Right ventricle myocardium inferior (tissue), 1 donor: ENCODE measurements at regions not wholly inside any gene's neighbourhood (a gene's known extent, or its start where the extent isn't known, plus 50 kb on each side); places are given as distances from the start of the nearest gene placed in this dataset.

Source experiments
- ATAC-seq: fragments of 200-7000 bp; cut with Tn5 transposase; one replicate; pipeline ENCODE4 v1.9.1; 2020; ENCODE audit warnings: mild to moderate bottlenecking, moderate library complexity
- DNase-seq: peaks from one replicate; pipeline ENCODE4 v3.0.0; 2021; ENCODE audit errors: missing footprints
- intact Hi-C: fragments of 100-400 bp; cut with DNase I; formaldehyde crosslinking; loops from one replicate; pipeline ENCODE4 v1.11.0; 2022
- donor health status: DM: no; HTN: yes; CAD: no; lungs with severe emphysema.

DNA sequence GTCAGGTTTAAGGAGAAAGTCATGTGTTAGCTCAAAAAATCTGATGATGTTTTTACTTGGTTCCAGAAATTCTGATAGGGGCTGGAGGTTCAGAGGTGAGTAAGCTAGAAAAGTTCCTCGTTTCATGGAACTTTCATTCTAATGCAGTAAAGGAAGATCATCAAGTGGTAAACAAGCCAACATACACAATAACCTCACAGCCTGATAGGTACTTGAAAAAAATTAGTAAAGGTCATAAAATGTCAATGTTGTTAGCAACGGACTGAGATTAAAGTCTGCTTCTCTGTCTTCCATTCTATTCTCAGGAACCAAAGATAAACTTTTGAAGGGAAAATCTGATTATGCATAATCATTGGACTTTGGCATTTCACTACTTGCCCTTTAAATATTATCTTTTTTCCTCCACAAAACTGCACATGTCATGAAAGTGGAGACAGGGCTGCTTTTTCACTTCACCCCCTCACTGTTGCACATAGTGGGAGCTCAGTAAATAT, 165.4 kb upstream of the MAF start:
- intact Hi-C loops: loop anchor here (5.0 kb wide), 1 partner anchor 164 kb away; the partner anchor contains the start of gene MAF
- DNase-seq: no peak
- no peak for ATAC-seq

DNA sequence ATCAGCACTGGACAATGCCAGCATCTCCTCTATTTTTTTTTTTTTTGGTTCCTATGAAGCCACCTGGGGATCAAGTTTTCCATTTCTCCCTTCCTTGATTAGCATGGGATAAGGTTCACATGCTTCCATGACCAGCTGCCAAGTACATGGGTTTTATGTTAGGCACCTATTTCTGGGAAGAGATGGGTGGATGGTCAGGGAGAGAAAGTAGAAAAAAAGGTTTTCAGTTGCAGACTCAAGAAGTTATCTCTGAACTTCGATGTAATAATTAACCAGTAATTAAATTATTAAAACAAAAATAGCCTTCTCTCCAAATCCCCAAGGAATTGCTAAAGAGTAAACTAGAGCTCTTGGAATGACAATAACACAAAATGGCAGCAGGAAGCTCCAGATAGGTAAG, 164.9 kb upstream of the MAF start:
- ATAC-seq: no peak
- intact Hi-C loops: loop anchor here (5.0 kb wide), 1 partner anchor 163 kb away; the partner anchor contains the start of gene MAF
- DNase-seq: no peak

DNA sequence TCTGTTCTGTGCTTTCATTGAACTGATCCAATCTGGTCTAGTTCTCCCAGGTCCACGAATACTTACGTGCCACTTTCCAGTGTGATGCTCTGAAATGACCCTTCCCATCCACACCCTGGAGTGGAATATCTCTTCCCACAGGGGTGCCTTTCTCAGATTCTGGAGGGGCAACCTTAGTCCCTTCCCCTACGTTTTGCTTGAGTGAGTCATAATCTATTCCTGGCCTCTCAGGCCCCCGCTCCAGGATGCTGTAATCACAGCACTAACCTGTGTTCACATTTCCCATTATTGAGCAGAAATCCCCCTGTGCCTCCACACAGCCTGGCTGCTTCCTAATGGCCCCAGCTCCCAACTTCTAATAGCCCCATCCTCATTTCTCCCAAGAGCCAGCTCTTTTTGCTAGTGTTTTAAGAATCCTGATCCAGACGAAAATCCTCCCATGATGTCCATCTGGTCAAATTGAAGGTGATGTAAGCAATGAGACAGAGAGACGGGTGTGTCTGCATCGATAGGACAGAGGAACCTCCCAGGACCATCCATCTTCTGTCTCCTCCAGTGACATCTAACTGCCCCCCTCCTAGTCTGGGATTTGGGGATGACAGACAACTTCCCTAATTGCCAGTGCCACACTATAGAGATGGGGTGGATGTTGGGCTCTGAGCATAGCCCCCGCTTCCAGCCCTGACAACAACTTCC, 164.0 kb upstream of the MAF start:
- intact Hi-C loops: loop anchor here (5.0 kb wide), 1 partner anchor 162 kb away; the partner anchor contains the start of gene MAF
- DNase-seq (no peak), ATAC-seq (no peak)

DNA sequence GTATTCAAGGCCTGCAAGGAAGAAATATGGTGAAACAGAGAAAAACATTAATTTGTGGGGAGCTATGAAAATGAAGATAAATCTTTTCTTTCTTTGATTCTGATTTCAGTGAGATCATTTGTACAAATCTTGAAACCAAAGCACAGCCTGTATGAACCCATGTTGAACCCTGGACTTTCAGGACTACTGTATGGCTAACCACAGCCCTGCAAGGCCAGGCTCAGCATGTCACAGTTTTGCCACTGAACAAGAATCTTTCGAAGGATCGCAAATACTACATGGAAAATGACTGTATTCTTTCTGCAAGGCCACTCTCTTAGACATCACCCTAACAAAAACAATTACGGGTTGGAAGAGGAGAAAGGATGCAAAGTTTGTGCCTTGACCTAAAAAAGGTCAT, 161.7 kb upstream of the MAF start:
- no peak for ATAC-seq
- DNase-seq: no peak
- intact Hi-C loops: no loop called here

DNA sequence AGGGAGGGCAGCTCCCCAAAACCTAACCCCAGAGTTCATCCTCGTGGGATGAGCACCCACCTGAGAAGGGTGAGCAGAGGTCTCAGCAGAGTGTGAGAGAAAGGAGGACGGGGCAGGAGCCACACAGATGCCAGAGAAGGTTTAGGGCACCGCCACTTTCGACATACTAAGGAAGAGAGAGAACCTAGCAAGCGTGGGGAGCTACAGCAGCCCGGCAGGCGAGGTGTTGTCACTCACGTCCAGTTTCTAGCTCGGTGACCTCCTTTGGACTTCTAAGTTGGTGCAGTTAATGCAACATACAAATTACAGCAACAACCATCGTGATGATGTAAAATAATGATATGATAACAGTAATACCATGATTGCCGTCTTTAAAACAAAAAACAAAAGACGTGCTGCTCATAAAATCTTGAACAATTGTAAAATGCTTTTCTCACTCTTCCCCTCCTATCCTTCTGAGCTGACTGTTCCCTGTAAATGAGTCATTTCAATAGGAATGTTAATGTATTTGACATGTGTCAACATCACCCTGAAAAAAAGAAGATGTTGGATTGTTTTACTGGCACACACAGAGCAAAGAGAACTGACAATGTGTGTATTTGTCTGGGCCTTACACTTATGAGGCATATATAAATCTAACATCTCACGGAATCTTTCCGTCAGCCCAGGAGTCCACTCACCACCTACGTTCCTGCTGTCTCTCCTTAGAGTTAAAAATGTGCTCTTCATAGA, 158.2 kb upstream of the MAF start:
- ATAC-seq: no peak
- intact Hi-C loops: no loop called here
- no peak for DNase-seq

DNA sequence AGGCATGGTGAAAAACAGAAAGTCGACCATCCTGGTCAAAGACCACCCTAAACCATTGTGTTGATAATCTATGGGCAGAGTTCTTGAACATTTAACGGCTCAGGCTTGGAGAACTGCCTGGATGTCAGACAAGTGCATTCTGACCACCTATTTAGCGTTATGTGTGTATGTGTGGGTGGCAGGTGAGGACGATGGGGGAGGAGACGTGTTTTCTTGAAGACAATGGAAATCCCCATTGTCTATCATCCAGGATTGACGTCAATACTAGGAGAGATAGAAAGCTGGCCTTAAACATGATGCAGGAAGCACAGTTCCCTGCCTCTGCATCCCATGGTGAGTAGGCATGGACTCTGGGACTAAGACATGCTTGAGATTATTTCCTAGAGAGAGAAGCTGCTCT, 157.4 kb upstream of the MAF start:
- ATAC-seq (no peak), DNase-seq (no peak)
- intact Hi-C loops: no loop called here

DNA sequence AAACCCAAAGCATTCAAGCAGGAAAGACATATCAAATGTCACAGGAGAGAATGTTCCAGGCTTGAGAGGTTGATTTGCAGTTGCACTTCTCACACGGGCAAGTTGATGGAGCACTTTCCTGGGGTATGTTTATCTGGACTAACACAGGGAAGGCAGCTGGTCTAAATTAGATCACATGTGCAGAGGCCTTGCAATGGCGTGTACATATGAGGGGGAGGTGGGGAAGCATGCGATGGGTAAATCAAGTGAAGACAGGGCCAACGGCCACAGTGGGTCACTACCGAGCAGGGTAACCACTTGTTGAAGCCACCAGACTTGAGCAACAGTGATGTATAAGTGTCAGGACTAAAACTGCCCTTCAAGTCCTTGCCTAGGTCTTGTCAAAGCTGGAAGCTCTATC, 156.6 kb upstream of the MAF start:
- no peak for ATAC-seq
- DNase-seq: no peak
- intact Hi-C loops: no loop called here

DNA sequence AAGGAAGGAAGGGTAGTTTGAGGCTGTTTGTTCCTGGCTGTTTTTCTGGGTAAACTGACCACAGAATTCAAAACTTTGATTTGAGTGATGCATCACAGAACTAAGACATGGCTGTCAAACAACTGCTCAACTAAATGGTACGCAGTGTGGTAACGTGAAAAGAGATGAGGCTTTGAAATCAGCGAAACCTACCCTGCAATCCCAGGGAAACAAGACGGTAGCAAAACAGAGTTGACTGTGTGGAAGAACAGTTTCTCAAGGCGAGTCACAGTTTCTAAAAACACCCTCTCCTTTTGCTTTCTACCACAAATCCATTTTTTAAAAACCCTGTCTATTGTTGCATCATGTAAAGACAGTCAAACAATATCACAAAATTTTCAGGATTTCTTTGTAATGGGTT, 156.0 kb upstream of the MAF start:
- DNase-seq: no peak
- ATAC-seq: no peak
- intact Hi-C loops: no loop called here

DNA sequence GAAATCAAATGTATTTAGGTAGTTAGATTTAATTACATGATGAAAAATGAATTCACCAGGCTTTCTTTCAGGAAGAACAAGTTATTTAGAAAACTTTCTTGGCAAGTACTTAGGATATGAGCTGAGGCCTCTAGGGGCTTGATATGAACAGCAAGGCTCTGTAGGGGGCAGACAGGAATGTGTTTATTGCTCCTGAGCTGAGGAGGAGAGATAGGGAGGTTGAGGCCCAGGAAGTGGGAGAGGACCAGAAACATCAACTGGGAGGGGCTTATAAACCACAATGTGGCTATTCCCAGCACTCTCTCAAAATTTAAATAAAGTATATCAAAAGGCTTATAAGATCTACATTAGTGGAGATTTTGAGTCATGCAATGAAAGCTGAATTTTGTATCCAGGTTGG, 154.0 kb upstream of the MAF start:
- DNase-seq (no peak), ATAC-seq (peak; percentile 51)
- intact Hi-C loops: no loop called here

DNA sequence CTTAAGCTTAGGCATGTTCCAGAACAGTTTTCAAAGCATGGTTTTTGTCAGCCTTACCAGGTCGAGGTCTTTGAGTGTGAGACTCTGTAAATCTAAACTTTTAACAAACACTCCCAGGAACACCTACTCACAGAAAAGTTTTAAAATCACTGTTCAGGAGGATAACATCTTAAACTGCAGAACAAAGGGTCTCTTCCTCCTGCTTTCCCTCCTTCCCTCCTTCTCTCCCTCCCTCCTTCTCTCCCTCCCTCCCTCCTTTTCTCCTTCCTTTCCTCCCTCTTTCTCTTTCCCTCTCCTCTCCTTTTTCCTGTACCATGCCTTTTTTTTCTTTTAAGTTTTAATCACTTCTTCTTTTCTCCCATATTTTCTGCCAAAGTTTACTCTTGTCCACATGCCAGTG, 153.5 kb upstream of the MAF start:
- intact Hi-C loops: no loop called here
- no peak for ATAC-seq
- DNase-seq: no peak

DNA sequence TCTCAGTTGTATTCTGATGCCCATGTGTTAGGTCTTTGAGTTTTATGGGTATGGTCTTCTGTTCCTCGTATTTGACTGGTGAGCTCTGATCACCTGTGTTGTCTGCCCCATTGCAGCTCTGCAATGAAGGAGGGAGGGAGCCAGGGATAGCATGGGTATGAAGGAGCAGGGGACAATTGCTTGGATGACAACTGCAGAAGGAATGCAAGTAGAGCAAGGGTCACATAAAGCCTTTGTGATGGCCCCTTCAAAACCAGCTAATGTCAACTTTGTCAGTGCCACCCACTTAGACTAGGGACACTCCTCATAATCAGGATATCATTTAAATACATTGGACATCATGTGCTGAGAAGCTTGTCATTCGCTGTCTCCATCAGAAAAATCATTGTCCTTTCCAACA, 152.7 kb upstream of the MAF start:
- intact Hi-C loops: no loop called here
- DNase-seq (no peak), ATAC-seq (no peak)

DNA sequence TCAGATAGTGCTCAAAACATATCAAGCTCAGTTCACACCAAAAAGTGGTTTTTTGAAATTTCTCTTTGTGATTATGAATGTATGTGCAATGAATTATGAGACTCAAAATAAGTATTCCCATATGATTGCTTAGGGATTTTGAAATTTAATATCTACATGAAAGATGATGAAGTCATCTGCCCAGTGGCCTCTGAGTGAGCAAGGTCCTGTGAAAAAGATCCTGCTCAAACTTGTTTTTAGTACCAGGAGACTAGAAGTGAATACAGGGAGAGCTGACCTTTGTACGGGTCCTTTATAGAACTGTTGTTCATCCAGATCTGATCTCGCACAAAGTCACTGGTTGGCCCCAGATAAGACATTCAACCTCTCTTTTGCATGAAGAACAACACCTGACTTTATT, 151.9 kb upstream of the MAF start:
- intact Hi-C loops: no loop called here
- ATAC-seq (no peak), DNase-seq (no peak)

DNA sequence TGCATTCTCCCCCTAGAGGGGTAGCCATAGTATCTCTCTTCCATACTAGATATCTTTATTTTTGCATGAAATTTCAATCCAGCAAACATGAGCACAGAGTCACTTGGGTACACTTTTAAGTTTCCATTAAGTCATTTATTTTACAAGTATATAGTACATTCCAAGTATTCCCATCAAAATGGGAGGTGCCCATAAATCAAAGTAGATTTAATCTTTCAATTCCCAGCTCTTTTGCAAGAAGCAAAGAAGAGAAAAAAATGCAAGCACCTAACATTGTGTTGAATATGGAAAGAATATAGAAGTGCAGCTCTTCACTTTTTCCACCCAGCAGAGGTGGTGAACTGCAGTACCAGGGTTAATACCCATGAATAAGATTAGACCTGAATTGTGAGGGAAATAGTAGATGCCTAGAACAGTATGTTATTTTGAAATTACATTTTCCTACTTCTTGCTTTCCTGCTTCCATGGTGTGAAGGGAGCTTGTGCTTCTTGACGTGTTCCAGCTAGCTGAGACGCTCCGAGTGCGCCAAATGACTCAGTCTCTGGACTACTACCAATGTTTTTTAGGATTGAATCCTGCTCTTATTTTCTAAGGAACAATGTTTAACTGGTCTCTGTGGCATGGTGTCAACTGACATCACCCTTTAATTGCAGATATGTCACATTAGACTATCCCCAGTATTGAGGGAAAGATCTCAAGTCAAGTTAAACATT, 151.1 kb upstream of the MAF start:
- ATAC-seq (peak; percentile 91), DNase-seq (no peak)
- intact Hi-C loops: no loop called here

DNA sequence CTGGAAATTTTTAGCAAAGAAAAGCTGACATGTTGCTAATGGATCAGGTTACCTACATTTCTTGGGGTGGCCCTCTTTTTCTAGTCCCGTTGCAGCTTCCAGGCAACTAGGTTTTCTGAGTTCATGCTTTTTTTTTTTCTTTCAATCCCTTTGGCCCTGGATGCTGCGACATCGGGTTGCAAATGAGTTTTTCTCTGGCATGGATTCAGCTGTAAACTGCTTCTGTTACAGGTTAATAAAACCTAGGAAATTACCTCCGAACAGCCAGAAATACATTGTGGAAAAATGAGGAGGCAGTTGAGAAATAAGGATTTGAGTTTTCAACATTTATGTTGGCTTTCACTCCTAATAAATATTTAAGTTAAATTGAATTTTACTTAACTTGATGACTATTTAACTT, 149.8 kb upstream of the MAF start:
- DNase-seq (no peak), ATAC-seq (no peak)
- intact Hi-C loops: no loop called here

DNA sequence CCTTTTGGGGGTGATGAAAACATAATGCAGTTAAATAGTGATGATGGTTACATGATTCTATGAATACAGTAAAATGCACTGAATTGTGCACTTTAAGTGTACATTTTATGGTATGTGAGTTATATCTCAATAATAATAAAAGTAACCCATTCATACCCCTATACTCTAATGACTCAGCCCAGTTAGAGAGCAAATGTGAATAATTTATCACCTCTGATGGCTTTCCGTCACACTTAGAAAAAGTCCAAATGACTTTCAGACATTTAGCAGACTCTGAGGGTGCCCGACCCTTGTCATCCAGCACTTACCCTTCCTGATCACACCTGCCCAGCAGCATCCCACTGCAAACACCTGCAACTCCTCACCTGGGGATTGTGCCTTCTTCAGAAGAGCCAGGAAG, 148.1 kb upstream of the MAF start:
- ATAC-seq: no peak
- DNase-seq: no peak
- intact Hi-C loops: no loop called here

DNA sequence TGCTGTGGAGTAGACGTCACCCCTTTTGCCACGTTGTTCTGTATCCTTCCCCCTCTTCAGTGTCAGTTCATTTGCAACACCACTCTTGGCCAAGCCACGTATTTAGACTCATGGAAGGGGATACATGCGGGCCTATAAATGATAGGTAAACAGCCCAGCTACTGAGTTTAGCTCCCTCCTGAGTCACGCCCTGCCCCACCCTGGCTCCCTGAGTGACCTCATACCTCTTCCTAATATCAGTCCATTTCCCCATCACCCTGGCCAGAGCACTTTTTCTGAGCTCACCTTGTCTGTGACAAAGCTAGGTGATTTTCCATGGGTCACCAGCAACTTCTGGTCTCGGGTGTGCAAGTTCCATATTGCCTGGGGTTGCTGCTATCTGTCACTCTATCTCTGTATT, 147.2 kb upstream of the MAF start:
- no peak for ATAC-seq
- no peak for DNase-seq
- intact Hi-C loops: no loop called here

DNA sequence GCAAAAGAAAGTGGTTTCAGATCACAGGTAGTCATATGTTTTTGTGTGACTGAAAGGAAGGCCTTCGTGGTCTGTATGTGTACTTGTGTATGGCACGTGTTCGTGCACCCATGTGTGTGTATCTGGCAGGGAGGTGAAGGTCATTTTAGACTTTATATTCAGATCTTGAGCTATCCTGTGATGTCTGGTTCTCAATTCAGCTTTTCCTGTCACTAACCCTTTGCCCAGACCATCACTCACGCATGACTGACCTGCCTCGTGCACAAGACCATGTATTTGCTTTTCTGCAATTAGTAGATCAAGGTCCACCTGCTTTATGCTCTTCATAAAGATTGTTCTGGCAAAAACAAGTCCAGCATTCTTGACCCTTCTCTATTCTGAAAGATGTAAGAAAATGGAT, 139.7 kb upstream of the MAF start:
- DNase-seq (no peak), ATAC-seq (no peak)
- intact Hi-C loops: no loop called here

DNA sequence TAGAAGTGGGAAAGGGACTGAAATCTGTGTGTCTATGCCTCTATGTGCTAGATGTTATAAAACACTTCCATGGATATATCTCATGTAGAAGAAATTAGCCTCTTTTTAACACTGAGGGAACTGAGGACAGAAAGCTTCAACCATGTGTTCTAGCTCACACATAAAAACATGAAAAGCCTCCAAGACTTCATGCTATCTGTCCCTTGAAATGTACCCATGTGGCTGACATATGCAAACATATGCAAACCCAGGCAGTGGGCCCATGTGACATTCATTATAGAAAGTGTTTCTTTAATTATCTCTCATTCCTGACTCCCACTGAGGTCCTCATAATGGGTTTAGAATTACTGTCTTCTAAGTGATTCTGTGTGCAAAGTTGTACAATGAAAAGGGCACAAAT, 134.7 kb upstream of the MAF start:
- DNase-seq: no peak
- intact Hi-C loops: no loop called here
- no peak for ATAC-seq

DNA sequence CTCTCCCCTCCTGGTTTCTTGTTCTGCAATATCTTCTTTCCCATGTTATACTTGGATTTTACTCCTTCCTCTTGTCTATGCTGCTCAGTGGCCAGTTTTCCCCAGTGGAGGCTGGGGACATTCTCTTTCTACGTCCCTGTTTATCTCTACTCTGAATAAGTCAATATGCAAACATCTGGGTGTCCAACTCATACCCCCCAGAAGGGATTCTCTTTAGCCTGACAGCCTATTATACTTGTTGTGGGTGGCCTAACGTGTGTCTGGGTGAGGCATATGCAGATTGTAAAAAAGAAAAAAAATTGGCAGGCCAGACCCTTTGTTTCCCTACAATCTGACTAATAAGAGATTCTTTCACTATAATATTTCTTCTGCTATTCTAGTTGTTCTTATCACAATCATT, 134.2 kb upstream of the MAF start:
- intact Hi-C loops: no loop called here
- no peak for DNase-seq

DNA sequence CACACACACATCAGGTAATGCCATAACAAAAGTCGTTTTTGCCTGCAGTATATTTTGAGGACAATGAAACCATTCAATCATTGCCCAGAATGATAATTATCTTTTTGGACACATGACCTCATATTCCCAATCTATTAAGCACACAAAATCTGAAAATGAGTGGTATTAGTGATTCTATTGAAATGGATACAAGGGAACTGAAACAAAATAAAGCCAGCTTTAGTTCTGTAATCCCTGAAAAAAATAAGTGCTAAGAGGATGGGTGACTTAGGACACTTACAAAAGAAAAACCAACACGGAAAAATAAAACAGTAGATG, 128.3 kb upstream of the MAF start:
- intact Hi-C loops: no loop called here
- DNase-seq (no peak), ATAC-seq (no peak)

More for the DNA sequence above, 134.2 kb upstream of the MAF start:
- ATAC-seq: no peak
